ENCODE measurements at regions not wholly inside any gene's neighbourhood (a gene's known extent, or its start where the extent isn't known, plus 50 kb on each side); places are given as distances from the start of the nearest gene placed in this dataset.

DNA sequence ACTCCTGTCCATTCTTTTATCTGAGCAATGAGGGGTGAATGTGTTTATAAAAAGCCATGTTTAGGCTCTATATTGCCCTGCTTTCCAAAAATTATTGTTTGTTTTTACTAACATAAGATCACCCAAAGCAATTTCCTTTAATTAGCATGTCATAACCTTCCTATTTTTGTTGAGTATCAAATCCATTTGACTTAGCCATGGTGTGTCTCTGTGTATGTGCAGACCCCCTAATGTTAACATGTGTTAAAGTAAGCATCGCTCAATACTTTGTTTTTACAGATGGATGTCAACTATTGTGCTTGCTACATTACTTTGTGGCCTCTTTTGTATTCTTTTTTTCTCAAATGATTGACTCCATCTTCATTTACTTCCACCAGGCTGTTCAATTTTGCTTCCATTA lies 585.4 kb downstream of the USP25 start:
- TF ChIP-seq, protein P1, sequence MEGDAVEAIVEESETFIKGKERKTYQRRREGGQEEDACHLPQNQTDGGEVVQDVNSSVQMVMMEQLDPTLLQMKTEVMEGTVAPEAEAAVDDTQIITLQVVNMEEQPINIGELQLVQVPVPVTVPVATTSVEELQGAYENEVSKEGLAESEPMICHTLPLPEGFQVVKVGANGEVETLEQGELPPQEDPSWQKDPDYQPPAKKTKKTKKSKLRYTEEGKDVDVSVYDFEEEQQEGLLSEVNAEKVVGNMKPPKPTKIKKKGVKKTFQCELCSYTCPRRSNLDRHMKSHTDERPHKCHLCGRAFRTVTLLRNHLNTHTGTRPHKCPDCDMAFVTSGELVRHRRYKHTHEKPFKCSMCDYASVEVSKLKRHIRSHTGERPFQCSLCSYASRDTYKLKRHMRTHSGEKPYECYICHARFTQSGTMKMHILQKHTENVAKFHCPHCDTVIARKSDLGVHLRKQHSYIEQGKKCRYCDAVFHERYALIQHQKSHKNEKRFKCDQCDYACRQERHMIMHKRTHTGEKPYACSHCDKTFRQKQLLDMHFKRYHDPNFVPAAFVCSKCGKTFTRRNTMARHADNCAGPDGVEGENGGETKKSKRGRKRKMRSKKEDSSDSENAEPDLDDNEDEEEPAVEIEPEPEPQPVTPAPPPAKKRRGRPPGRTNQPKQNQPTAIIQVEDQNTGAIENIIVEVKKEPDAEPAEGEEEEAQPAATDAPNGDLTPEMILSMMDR (IDR thresholded peaks at IDR 0.05): no peak
- TF ChIP-seq POLR2A (IDR thresholded peaks at IDR 0.05): no peak

Measured in heart left ventricle (tissue), 13 donors.